ENCODE measurements at regions not wholly inside any gene's neighbourhood (a gene's known extent, or its start where the extent isn't known, plus 50 kb on each side); places are given as distances from the start of the nearest gene placed in this dataset.

DNA sequence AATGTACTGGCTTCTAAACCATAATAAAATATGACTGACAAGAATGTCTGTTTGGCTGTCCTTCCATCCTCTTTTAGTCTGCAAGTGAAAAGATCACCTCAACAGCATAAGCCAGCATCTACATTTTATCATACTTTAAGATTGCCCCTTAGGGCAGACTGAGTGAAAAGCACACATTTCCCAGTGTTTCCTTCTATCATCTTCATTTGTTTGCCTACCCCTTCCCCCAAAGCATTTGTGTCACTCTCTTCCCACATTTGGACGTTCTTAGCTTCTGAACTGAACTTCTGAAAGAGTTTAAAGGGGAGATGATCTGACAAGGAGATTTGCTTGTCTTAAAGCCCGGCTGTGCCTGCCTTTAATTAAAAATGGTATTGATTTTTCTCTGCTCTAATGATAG is 322.2 kb downstream of the SPATA17 start:
- Histone ChIP-seq H3K18ac (ENCODE audit: insufficient read length, low read depth, low read length) (no peak overlapping the region), H4K20me1 (ENCODE audit: control insufficient read depth, insufficient read depth, insufficient read length) (no peaks in the 10 kb centered on the region), H4K5ac (ENCODE audit: insufficient read length, low read depth, low read length) (no peak overlapping the region), H2AK5ac (ENCODE audit: insufficient read length, low read length) (no peak overlapping the region), H3K9ac (ENCODE audit: extremely low read depth, insufficient read length, low read length) (no peak overlapping the region), H3K79me1 (ENCODE audit: insufficient read depth, low read depth, low read length, poor library complexity, severe bottlenecking) (no peaks in the 10 kb centered on the region), H2AFZ (ENCODE audit: low read length) (no peak overlapping the region), H3K27ac (ENCODE audit: insufficient read length, low read depth, low read length) (no peak overlapping the region), H3K4me1 (ENCODE audit: insufficient read depth, low read length) (no peaks in the 10 kb centered on the region), H3K79me2 (ENCODE audit: insufficient read depth, low read length) (no peaks in the 10 kb centered on the region), H3K27me3 (ENCODE audit: insufficient read depth, low read length) (no peaks in the 10 kb centered on the region), H3K14ac (ENCODE audit: insufficient read depth, low read length) (no peak overlapping the region), H2BK12ac (ENCODE audit: insufficient read length, low read depth, low read length) (no peak overlapping the region), H3K56ac (ENCODE audit: insufficient read length, low read depth, low read length) (no peak overlapping the region), H3K9me3 (ENCODE audit: control insufficient read depth, low read depth, low read length) (no peaks in the 10 kb centered on the region), H2BK120ac (ENCODE audit: low read depth, low read length, poor library complexity, severe bottlenecking) (no peak overlapping the region), H2BK15ac (ENCODE audit: low read depth, low read length) (no peak overlapping the region), H3K4ac (ENCODE audit: low read depth, low read length) (no peak overlapping the region), H2BK5ac (ENCODE audit: insufficient read length, low read length) (no peak overlapping the region), H3K23ac (ENCODE audit: insufficient read length, low read depth, low read length) (no peak overlapping the region), H3K23me2 (ENCODE audit: insufficient read length, low read depth, low read length, poor library complexity, severe bottlenecking) (no peaks in the 10 kb centered on the region), H3T11ph (ENCODE audit: low read length) (no peak overlapping the region), H4K91ac (ENCODE audit: insufficient read length, low read depth, low read length) (no peak overlapping the region), H4K8ac (replicated peaks; ENCODE audit: insufficient read length, low read depth, low read length) (no peak overlapping the region), H2BK20ac (ENCODE audit: low read depth, low read length, poor library complexity, severe bottlenecking) (no peak overlapping the region), H3K4me2 (ENCODE audit: insufficient read depth, insufficient read length, low read length) (no peak overlapping the region)
- Mint-ChIP-seq H3K36me3 (ENCODE audit: insufficient read depth in 1 of 3, low read depth in 3 of 3) (no peaks in the 10 kb centered on the region), H3K27me3 (ENCODE audit: low read depth) (no peaks in the 10 kb centered on the region), H3K9me3 (no peaks in the 10 kb centered on the region; a peak in 1 of 5 replicates), H3K27ac (no peak overlapping the region), H3K4me1 (peaks cover 6 to 7% of the 10 kb centered on the region in 2 experiments; a peak in 3 of 4 replicates), H3K4me3 (no peak overlapping the region)
- TF ChIP-seq, protein P1, sequence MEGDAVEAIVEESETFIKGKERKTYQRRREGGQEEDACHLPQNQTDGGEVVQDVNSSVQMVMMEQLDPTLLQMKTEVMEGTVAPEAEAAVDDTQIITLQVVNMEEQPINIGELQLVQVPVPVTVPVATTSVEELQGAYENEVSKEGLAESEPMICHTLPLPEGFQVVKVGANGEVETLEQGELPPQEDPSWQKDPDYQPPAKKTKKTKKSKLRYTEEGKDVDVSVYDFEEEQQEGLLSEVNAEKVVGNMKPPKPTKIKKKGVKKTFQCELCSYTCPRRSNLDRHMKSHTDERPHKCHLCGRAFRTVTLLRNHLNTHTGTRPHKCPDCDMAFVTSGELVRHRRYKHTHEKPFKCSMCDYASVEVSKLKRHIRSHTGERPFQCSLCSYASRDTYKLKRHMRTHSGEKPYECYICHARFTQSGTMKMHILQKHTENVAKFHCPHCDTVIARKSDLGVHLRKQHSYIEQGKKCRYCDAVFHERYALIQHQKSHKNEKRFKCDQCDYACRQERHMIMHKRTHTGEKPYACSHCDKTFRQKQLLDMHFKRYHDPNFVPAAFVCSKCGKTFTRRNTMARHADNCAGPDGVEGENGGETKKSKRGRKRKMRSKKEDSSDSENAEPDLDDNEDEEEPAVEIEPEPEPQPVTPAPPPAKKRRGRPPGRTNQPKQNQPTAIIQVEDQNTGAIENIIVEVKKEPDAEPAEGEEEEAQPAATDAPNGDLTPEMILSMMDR (conservative IDR thresholded peaks at IDR 0.05), result no peak
- DNase-seq, result no peak
- no CpG with 5 or more reads among the region's 2 CpGs for WGBS (ENCODE audit: extremely low coverage, insufficient read length, low lambda C conversion rate)

All from H9 (cell line).